ENCODE measurements at regions not wholly inside any gene's neighbourhood (a gene's known extent, or its start where the extent isn't known, plus 50 kb on each side); places are given as distances from the start of the nearest gene placed in this dataset.

DNA sequence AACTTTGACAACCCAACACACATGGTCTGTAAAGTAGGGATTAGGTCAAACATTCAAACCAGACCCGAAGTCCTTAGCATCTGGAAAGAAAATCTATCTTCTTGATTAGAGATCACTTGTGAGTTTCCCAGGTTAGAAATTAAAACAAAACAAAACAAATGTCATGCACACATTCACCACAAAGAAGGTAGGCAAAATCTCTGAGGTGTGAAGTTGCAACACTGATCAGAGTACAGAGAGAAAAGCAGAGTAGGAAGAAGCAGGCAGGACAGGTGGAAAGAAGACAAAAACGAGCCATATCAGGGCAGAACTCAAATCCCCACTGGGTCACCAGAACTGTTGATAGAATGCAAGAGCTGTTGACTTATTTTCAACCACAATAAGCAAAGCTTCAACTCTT lies 102.8 kb upstream of the THSD7A start:
- H3K27ac ChIP-seq (ENCODE audit: insufficient read depth, low read length) = no peak overlapping the region
- CTCF ChIA-PET = no interaction called here
- H3K4me3 ChIP-seq (ENCODE audit: insufficient read depth, low read depth, low read length) = no peak overlapping the region
- H2AK5ac ChIP-seq (ENCODE audit: low read depth, low read length) = no peak overlapping the region
- no peak overlapping the region for H3K14ac ChIP-seq (replicated peaks; ENCODE audit: low read depth, low read length)
- H3K4me1 ChIP-seq (ENCODE audit: control insufficient read depth, insufficient read depth, low read length) = no peaks in the 10 kb centered on the region
- in situ Hi-C loops (cut with MboI; ENCODE audit: low sequenced_read_pairs) = no loop called here
- WGBS, 2 experiments (ENCODE audit: extremely low coverage in 2 of 2, insufficient read length in 1 of 2) = no CpG with 5 or more reads among the region's 2 CpGs
- no peak overlapping the region for H3K18ac ChIP-seq (ENCODE audit: low read depth, low read length)
- no peak overlapping the region for H2AK9ac ChIP-seq (replicated peaks; ENCODE audit: low read depth, low read length, poor library complexity)
- H2AFZ ChIP-seq (replicated peaks; ENCODE audit: low read length, poor library complexity) = no peak overlapping the region
- H4K8ac ChIP-seq (ENCODE audit: low read depth in 2 of 2, low read length in 2 of 2) = no peak overlapping the region
- H3K56ac ChIP-seq (ENCODE audit: extremely low read depth, insufficient read depth, low read length) = no peak overlapping the region
- TF ChIP-seq, protein P1, sequence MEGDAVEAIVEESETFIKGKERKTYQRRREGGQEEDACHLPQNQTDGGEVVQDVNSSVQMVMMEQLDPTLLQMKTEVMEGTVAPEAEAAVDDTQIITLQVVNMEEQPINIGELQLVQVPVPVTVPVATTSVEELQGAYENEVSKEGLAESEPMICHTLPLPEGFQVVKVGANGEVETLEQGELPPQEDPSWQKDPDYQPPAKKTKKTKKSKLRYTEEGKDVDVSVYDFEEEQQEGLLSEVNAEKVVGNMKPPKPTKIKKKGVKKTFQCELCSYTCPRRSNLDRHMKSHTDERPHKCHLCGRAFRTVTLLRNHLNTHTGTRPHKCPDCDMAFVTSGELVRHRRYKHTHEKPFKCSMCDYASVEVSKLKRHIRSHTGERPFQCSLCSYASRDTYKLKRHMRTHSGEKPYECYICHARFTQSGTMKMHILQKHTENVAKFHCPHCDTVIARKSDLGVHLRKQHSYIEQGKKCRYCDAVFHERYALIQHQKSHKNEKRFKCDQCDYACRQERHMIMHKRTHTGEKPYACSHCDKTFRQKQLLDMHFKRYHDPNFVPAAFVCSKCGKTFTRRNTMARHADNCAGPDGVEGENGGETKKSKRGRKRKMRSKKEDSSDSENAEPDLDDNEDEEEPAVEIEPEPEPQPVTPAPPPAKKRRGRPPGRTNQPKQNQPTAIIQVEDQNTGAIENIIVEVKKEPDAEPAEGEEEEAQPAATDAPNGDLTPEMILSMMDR (conservative IDR thresholded peaks at IDR 0.05; ENCODE audit: low read depth, low read length) = no peak
- TF ChIP-seq MAZ (IDR thresholded peaks at IDR 0.05; ENCODE audit: borderline replicate concordance, low read depth, low read length) = no peak
- TF ChIP-seq POLR2A (IDR thresholded peaks at IDR 0.05; ENCODE audit: low read depth, low read length) = no peak
- TF ChIP-seq, protein P2, sequence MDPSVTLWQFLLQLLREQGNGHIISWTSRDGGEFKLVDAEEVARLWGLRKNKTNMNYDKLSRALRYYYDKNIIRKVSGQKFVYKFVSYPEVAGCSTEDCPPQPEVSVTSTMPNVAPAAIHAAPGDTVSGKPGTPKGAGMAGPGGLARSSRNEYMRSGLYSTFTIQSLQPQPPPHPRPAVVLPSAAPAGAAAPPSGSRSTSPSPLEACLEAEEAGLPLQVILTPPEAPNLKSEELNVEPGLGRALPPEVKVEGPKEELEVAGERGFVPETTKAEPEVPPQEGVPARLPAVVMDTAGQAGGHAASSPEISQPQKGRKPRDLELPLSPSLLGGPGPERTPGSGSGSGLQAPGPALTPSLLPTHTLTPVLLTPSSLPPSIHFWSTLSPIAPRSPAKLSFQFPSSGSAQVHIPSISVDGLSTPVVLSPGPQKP (IDR thresholded peaks at IDR 0.05; ENCODE audit: borderline replicate concordance, low read depth, low read length) = no peak
- TF ChIP-seq SMC3 (IDR thresholded peaks at IDR 0.05; ENCODE audit: low read depth, low read length) = no peak
- no peak for TF ChIP-seq RCOR1 (IDR thresholded peaks at IDR 0.05; ENCODE audit: insufficient replicate concordance, low read length)
- no peak for TF ChIP-seq CHD1 (IDR thresholded peaks at IDR 0.05; ENCODE audit: low read depth, low read length)
- TF ChIP-seq RFX5 (IDR thresholded peaks at IDR 0.05; ENCODE audit: low read depth, low read length) = no peak
- no peak for TF ChIP-seq MXI1 (IDR thresholded peaks at IDR 0.05; ENCODE audit: borderline replicate concordance, low read depth, low read length)
- no peak for TF ChIP-seq CEBPB (IDR thresholded peaks at IDR 0.05; ENCODE audit: low read depth, low read length)
- TF ChIP-seq, protein P3, sequence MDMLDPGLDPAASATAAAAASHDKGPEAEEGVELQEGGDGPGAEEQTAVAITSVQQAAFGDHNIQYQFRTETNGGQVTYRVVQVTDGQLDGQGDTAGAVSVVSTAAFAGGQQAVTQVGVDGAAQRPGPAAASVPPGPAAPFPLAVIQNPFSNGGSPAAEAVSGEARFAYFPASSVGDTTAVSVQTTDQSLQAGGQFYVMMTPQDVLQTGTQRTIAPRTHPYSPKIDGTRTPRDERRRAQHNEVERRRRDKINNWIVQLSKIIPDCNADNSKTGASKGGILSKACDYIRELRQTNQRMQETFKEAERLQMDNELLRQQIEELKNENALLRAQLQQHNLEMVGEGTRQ (IDR thresholded peaks at IDR 0.05; ENCODE audit: low read depth, low read length) = no peak
- no peak for TF ChIP-seq RAD21 (IDR thresholded peaks at IDR 0.05; ENCODE audit: low read length)
- TF ChIP-seq NFE2L2 (IDR thresholded peaks at IDR 0.05; ENCODE audit: low read depth, low read length) = no peak
- TF ChIP-seq MAFK (IDR thresholded peaks at IDR 0.05; ENCODE audit: low read depth, low read length) = no peak
- no peak for TF ChIP-seq BHLHE40 (IDR thresholded peaks at IDR 0.05; ENCODE audit: low read depth, low read length)
- no peak for TF ChIP-seq FOS (IDR thresholded peaks at IDR 0.05; ENCODE audit: low read depth, low read length)
- H3K79me1 ChIP-seq (ENCODE audit: low read depth in 1 of 2, low read length in 2 of 2) = no peaks in the 10 kb centered on the region
- no peaks in the 10 kb centered on the region for H4K20me1 ChIP-seq (ENCODE audit: insufficient read depth, low read length)
- no peak overlapping the region for H2BK120ac ChIP-seq (ENCODE audit: low read depth, low read length)
- no peak overlapping the region for H3K23ac ChIP-seq (ENCODE audit: low read depth, low read length)
- no peak overlapping the region for H3K4ac ChIP-seq (ENCODE audit: low read depth, low read length)
- H4K5ac ChIP-seq (ENCODE audit: low read depth, low read length) = no peak overlapping the region
- no peak overlapping the region for H4K91ac ChIP-seq (ENCODE audit: insufficient read depth, low read depth, low read length)
- BruUV-seq (replicated peaks) = no TSS peak
- intact Hi-C loops (cut with micrococcal nuclease) = no loop called here
- no peak overlapping the region for H3K9ac ChIP-seq (ENCODE audit: low read depth, low read length)
- H2BK5ac ChIP-seq (ENCODE audit: low read depth, low read length, poor library complexity, severe bottlenecking) = no peak overlapping the region
- ATAC-seq (ENCODE audit: low read depth) (no peak), DNase-seq (no peak)
- dilution Hi-C loops (cut with HindIII; ENCODE audit: low sequenced_read_pairs, unreplicated experiment) = no loop called here
- H2BK20ac ChIP-seq (ENCODE audit: low read depth, low read length) = no peak overlapping the region
- H3K36me3 ChIP-seq (ENCODE audit: control insufficient read depth, insufficient read depth, low read length) = no peaks in the 10 kb centered on the region
- no peaks in the 10 kb centered on the region for H3K9me3 ChIP-seq (ENCODE audit: control insufficient read depth, insufficient read depth, low read length)
- H3K4me2 ChIP-seq (ENCODE audit: low read depth, low read length) = no peak overlapping the region
- H3K27me3 ChIP-seq (ENCODE audit: control insufficient read depth, insufficient read depth, low read length) = no peaks in the 10 kb centered on the region
- no peaks in the 10 kb centered on the region for H3K9me1 ChIP-seq (ENCODE audit: insufficient read depth, low read length)
- POLR2A ChIA-PET (ENCODE audit: unreplicated experiment) = no interaction called here
- no peak overlapping the region for H2BK15ac ChIP-seq (ENCODE audit: low read depth, low read length)
